ENCODE measurements at regions not wholly inside any gene's neighbourhood (a gene's known extent, or its start where the extent isn't known, plus 50 kb on each side); places are given as distances from the start of the nearest gene placed in this dataset.

DNA sequence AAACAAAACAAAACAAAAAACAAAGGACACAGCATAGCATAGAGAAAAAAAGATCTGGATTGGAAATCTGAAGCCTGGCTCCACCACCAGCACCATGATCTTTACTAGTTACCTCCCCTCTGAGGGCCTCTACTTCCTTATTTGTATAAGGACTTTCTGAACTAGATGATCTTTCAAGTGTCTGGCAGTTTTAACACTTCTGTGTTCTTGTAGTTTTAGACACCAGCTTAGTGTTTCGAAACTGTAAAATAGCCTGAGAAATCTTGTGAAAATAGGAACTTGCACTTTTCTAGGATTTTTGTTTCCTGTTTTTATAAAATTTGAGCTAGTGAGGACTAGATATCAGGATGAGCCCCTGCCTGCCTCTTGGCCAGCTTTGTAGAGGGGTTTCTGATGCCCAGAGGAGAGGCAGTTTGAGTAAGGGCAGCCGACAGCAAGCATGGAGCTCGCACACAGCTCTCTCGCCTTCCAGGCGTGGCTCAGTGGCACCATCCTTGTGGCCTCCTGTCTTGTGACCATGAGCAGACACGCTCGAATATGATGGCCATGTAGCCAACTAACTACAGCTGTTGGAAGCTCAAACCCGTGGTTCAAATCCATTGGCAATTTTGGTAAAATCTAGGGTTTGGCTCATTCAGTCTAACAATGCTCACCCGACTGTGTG is 319.0 kb downstream of the KCNRG start:
- Histone ChIP-seq H4K20me1 (ENCODE audit: insufficient read depth) (no peaks in the 10 kb centered on the region), H3F3A (ENCODE audit: insufficient read depth, low read depth) (no peaks in the 10 kb centered on the region), H2AFZ (no peak overlapping the region), H3K9me3 (ENCODE audit: insufficient read depth, low read depth) (no peaks in the 10 kb centered on the region), H3K4me3 (no peak overlapping the region), H3K27me3 (ENCODE audit: insufficient read depth, low read depth) (no peaks in the 10 kb centered on the region), H3K36me3 (ENCODE audit: low read depth) (no peaks in the 10 kb centered on the region), H3K79me2 (ENCODE audit: low read depth) (no peaks in the 10 kb centered on the region), H3K4me2 (no peak overlapping the region), H3K9me2 (ENCODE audit: insufficient read depth) (no peaks in the 10 kb centered on the region), H3K27ac (no peak overlapping the region), H3K4me1 (replicated peaks; ENCODE audit: insufficient read depth) (no peaks in the 10 kb centered on the region)
- ChIA-PET POLR2A (ENCODE audit: unreplicated experiment) (no interaction called here), CTCF (no interaction called here)
- no peak for TF ChIP-seq EZH2 (IDR thresholded peaks at IDR 0.05; ENCODE audit: low read depth)
- TF ChIP-seq, protein P1, sequence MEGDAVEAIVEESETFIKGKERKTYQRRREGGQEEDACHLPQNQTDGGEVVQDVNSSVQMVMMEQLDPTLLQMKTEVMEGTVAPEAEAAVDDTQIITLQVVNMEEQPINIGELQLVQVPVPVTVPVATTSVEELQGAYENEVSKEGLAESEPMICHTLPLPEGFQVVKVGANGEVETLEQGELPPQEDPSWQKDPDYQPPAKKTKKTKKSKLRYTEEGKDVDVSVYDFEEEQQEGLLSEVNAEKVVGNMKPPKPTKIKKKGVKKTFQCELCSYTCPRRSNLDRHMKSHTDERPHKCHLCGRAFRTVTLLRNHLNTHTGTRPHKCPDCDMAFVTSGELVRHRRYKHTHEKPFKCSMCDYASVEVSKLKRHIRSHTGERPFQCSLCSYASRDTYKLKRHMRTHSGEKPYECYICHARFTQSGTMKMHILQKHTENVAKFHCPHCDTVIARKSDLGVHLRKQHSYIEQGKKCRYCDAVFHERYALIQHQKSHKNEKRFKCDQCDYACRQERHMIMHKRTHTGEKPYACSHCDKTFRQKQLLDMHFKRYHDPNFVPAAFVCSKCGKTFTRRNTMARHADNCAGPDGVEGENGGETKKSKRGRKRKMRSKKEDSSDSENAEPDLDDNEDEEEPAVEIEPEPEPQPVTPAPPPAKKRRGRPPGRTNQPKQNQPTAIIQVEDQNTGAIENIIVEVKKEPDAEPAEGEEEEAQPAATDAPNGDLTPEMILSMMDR (conservative IDR thresholded peaks at IDR 0.05): no peak
- no TSS peak for BruUV-seq (replicated peaks)
- intact Hi-C loops (cut with micrococcal nuclease; ENCODE audit: unreplicated experiment): no loop called here
- DNase-seq: no peak

DNA sequence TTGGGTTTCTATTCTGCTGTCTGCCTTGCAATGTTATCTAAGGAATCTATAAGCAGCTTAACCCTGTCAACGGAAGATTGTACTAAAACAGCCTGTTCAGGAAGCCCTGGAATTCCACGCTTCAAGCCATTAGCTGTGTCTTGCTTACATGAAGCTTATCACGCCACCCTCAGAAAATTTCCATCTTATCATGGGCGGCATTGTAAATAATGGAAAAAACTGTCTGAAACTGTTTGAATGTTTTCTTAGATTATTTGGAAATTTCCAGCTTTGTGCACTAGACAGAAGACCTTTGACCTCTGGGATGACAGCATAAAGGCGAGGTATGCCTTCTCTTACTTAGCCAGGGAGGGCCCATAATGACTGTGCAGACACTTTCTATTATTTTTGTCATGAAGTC is 319.7 kb downstream of the KCNRG start:
- H3F3A ChIP-seq (ENCODE audit: insufficient read depth, low read depth): no peaks in the 10 kb centered on the region
- intact Hi-C loops (cut with micrococcal nuclease; ENCODE audit: unreplicated experiment): no loop called here

DNA sequence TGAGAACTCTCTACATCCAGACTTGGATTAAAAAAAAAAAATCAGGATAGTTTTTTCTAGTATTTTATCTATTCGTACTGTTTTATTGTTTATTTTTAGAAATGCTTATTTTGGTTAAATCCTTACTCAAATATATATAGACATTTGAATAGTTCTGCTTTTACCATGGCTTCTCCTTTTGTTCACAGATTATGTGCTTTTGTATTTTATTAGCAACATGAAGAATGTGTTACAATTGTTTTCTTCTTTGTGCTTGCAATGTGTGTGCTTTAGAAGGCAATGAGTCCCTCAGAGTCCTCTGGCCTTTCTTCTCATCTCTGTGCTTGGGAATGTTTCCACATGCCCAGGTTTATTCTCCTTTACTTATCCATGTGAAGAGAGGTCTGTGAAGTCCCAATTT is 324.0 kb downstream of the KCNRG start:
- no peaks in the 10 kb centered on the region for H3K27me3 ChIP-seq (ENCODE audit: insufficient read depth, low read depth)
- CTCF ChIA-PET: no interaction called here
- H3K9me3 ChIP-seq (ENCODE audit: insufficient read depth, low read depth): no peaks in the 10 kb centered on the region
- POLR2A ChIA-PET (ENCODE audit: unreplicated experiment): no interaction called here
- H3F3A ChIP-seq (ENCODE audit: insufficient read depth, low read depth): no peaks in the 10 kb centered on the region
- no peaks in the 10 kb centered on the region for H3K79me2 ChIP-seq (ENCODE audit: low read depth)
- no peaks in the 10 kb centered on the region for H3K36me3 ChIP-seq (ENCODE audit: low read depth)
- H2AFZ ChIP-seq: no peak overlapping the region
- intact Hi-C loops (cut with micrococcal nuclease; ENCODE audit: unreplicated experiment): no loop called here
- no peak for DNase-seq
- no peak overlapping the region for H3K27ac ChIP-seq
- H3K4me3 ChIP-seq: no peak overlapping the region
- H3K4me2 ChIP-seq: no peak overlapping the region
- H4K20me1 ChIP-seq (ENCODE audit: insufficient read depth): no peaks in the 10 kb centered on the region
- TF ChIP-seq, protein P1 (conservative IDR thresholded peaks at IDR 0.05): no peak
- no peak for TF ChIP-seq EZH2 (IDR thresholded peaks at IDR 0.05; ENCODE audit: low read depth)
- no TSS peak for BruUV-seq (replicated peaks)
- H3K4me1 ChIP-seq (replicated peaks; ENCODE audit: insufficient read depth): no peaks in the 10 kb centered on the region
- H3K9me2 ChIP-seq (ENCODE audit: insufficient read depth): no peaks in the 10 kb centered on the region

More for the DNA sequence above, 319.7 kb downstream of the KCNRG start:
- Histone ChIP-seq H3K9me2 (ENCODE audit: insufficient read depth) (no peaks in the 10 kb centered on the region), H3K27ac (no peak overlapping the region), H3K27me3 (ENCODE audit: insufficient read depth, low read depth) (no peaks in the 10 kb centered on the region), H3K36me3 (ENCODE audit: low read depth) (no peaks in the 10 kb centered on the region), H3K79me2 (ENCODE audit: low read depth) (no peaks in the 10 kb centered on the region), H3K9me3 (ENCODE audit: insufficient read depth, low read depth) (no peaks in the 10 kb centered on the region), H3K4me1 (replicated peaks; ENCODE audit: insufficient read depth) (no peaks in the 10 kb centered on the region), H4K20me1 (ENCODE audit: insufficient read depth) (no peaks in the 10 kb centered on the region), H3K4me3 (no peak overlapping the region), H2AFZ (no peak overlapping the region), H3K4me2 (no peak overlapping the region)
- CTCF ChIA-PET: no interaction called here
- TF ChIP-seq, protein P1 (conservative IDR thresholded peaks at IDR 0.05): no peak
- TF ChIP-seq EZH2 (IDR thresholded peaks at IDR 0.05; ENCODE audit: low read depth): no peak
- no TSS peak for BruUV-seq (replicated peaks)
- POLR2A ChIA-PET (ENCODE audit: unreplicated experiment): no interaction called here
- DNase-seq: no peak

All from PC-9 (cell line).